Heart left ventricle (tissue), 13 donors: ENCODE measurements at regions not wholly inside any gene's neighbourhood (a gene's known extent, or its start where the extent isn't known, plus 50 kb on each side); places are given as distances from the start of the nearest gene placed in this dataset.

Experiments
- POLR2A ChIP-seq, 2 donors: fragments of 450-650 bp; IDR thresholded peaks; one replicate each; pipeline ENCODE4 v1.6.1; 2017; ENCODE audit warnings: antibody characterized with exemption in 2 of 2, mild to moderate bottlenecking in 2 of 2, moderate library complexity in 2 of 2
- TF ChIP-seq, protein P1 (sequence below), 12 donors: fragments of 200-600 bp; sonication (generic) in 4 of 12; IDR thresholded peaks; one replicate each; pipeline versions ENCODE4 v1.5.0 to v1.8.0; 2018 to 2022; ENCODE audit warnings: antibody characterized with exemption in 12 of 12, mild to moderate bottlenecking in 5 of 12
- donor health status: ischemic (EF 13 %, LVEDD 7.1; RV severe dilation, severe dysfunction).
- donor health status: DM: no; HTN: yes; CAD: no.
- donor health status: DM: no; HTN: no; CAD: no.
- donor health status: ischemic (EF 25% LVEDD 6.9; RV normal size, moderate dysfunction).
- donor health status: ischemic (EF 25% LVEDD 5.7; RV mildly dilated, moderate dysfunction).
- donor health status: ischemic (EF 35%, LVEDD 5.7; RV mildly dilated, moderate dysfunction).
- donor health status: nonischemic (EF 11% LVEDD 7.7; RV severe dilation, severe dysfunction).
- donor health status: DM: yes; HTN: yes; CAD: no.
- donor health status: PGD.
- donor health status: ischemic (EF 29% LVEDD 5.4; RV normal size, mild dysfunction).
- donor health status: nonischemic (EF 23%, LVEDD 6.1; RV moderate dilation, normal function).

DNA sequence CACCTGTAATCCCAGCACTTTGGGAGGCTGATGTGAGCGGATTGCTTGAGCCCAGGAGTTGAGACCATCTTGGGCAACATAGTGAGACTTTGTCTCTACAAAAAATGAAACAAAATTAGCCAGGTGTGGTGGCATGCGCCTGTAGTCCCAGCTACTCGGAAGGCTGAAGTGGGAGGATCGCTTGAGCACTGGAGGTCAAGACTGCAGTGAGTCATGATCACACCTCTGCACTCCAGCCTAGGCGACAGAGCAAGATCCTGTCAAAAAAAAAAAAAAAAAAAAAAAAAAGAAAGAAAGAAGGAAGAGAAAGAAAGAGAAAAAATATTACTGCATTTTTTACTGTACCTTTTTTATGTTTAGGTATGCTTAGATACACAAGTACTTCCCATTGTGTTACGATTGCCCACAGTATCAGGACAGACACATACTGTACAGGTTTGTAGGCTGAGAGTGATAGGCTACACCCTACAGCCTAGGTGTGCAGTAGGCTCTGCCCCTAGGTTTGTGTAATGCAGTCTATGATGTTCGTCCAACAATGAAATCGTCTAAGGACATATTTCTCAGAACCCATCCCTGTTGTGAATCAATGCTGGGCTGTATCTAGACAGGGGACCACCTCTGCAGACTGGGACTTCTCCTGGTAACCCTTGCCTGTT, 160.4 kb upstream of the PWP1 start:
- TF ChIP-seq, protein P1, sequence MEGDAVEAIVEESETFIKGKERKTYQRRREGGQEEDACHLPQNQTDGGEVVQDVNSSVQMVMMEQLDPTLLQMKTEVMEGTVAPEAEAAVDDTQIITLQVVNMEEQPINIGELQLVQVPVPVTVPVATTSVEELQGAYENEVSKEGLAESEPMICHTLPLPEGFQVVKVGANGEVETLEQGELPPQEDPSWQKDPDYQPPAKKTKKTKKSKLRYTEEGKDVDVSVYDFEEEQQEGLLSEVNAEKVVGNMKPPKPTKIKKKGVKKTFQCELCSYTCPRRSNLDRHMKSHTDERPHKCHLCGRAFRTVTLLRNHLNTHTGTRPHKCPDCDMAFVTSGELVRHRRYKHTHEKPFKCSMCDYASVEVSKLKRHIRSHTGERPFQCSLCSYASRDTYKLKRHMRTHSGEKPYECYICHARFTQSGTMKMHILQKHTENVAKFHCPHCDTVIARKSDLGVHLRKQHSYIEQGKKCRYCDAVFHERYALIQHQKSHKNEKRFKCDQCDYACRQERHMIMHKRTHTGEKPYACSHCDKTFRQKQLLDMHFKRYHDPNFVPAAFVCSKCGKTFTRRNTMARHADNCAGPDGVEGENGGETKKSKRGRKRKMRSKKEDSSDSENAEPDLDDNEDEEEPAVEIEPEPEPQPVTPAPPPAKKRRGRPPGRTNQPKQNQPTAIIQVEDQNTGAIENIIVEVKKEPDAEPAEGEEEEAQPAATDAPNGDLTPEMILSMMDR (IDR thresholded peaks at IDR 0.05): no peak
- TF ChIP-seq POLR2A (IDR thresholded peaks at IDR 0.05): no peak
